ENCODE measurements at regions not wholly inside any gene's neighbourhood (a gene's known extent, or its start where the extent isn't known, plus 50 kb on each side); places are given as distances from the start of the nearest gene placed in this dataset.
"Not testable (repeated sequence)": the region's sequence is repeated elsewhere in the genome, so short reads cannot be mapped to it uniquely, and the experiment has no call there.

DNA sequence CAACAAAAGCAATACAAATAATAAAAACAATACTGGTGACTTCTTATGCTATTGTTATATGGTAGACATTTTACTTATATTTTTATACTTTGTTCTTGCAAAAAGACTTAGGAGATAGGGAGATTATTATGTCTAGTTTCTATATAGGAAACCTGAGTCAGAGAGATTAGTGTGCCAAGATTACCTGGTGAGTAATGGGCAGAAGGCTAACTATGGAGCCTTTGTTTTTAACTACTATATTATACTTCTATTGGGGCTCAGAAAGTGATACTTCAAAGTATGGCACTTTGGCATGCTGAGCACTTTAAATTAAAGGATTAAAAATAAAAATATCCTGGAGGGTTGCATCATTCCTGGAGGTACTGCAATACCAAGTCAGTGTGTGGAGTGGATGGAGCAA is 117.5 kb upstream of the CLINT1 start:
- Histone ChIP-seq H3K4me3 (ENCODE audit: low read depth, low read length, poor library complexity, severe bottlenecking) (no peak overlapping the region), H3K9me3 (ENCODE audit: low read length) (no peaks in the 10 kb centered on the region), H3K9ac (ENCODE audit: low read length) (no peak overlapping the region), H3K36me3 (ENCODE audit: insufficient read depth, low read length) (no peaks in the 10 kb centered on the region), H3K4me1 (ENCODE audit: insufficient read depth, low read length, severe bottlenecking) (no peaks in the 10 kb centered on the region), H3F3A (ENCODE audit: insufficient read depth, low read length) (no peaks in the 10 kb centered on the region), H3K4me2 (ENCODE audit: low read length) (no peak overlapping the region), H3K9me2 (ENCODE audit: low read depth, low read length) (no peaks in the 10 kb centered on the region), H2AFZ (ENCODE audit: low read length) (no peak overlapping the region), H3K27ac (ENCODE audit: low read depth, low read length, poor library complexity, severe bottlenecking) (no peak overlapping the region), H3K79me2 (ENCODE audit: insufficient read depth, low read length) (no peaks in the 10 kb centered on the region), H3K27me3 (ENCODE audit: insufficient read depth, low read length) (no peaks in the 10 kb centered on the region), H4K20me1 (ENCODE audit: insufficient read depth, low read length) (no peaks in the 10 kb centered on the region)
- TF ChIP-seq, protein P1, sequence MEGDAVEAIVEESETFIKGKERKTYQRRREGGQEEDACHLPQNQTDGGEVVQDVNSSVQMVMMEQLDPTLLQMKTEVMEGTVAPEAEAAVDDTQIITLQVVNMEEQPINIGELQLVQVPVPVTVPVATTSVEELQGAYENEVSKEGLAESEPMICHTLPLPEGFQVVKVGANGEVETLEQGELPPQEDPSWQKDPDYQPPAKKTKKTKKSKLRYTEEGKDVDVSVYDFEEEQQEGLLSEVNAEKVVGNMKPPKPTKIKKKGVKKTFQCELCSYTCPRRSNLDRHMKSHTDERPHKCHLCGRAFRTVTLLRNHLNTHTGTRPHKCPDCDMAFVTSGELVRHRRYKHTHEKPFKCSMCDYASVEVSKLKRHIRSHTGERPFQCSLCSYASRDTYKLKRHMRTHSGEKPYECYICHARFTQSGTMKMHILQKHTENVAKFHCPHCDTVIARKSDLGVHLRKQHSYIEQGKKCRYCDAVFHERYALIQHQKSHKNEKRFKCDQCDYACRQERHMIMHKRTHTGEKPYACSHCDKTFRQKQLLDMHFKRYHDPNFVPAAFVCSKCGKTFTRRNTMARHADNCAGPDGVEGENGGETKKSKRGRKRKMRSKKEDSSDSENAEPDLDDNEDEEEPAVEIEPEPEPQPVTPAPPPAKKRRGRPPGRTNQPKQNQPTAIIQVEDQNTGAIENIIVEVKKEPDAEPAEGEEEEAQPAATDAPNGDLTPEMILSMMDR (IDR thresholded peaks at IDR 0.05; ENCODE audit: low read length): no peak
- no peak for TF ChIP-seq EZH2 (IDR thresholded peaks at IDR 0.05; ENCODE audit: borderline replicate concordance, low read length)

DNA sequence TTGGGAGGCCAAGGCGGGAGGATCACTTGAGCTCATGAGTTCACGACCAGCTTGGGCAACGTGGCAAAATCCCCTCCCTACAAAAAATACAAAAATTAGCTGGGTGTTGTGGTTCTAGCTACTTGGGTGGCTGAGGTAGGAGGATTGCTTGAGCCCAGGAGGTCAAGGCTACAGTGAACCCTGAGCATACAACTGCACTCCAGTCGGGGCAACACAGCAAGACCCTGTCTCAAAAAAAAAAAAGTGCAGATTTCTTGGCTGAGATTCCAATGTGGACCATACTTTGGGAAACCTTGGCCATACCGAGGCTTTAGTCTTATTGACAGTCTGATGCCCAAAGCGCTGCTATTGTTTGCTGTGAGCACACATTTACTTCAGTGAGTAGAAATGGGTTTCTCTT is 113.6 kb upstream of the CLINT1 start:
- Histone ChIP-seq H3K4me3 (ENCODE audit: low read depth, low read length, poor library complexity, severe bottlenecking) (no peak overlapping the region), H4K20me1 (ENCODE audit: insufficient read depth, low read length) (no peaks in the 10 kb centered on the region), H3K79me2 (ENCODE audit: insufficient read depth, low read length) (no peaks in the 10 kb centered on the region), H3K9me2 (ENCODE audit: low read depth, low read length) (no peaks in the 10 kb centered on the region), H3K36me3 (ENCODE audit: insufficient read depth, low read length) (no peaks in the 10 kb centered on the region), H2AFZ (ENCODE audit: low read length) (no peak overlapping the region), H3F3A (ENCODE audit: insufficient read depth, low read length) (no peaks in the 10 kb centered on the region), H3K9ac (ENCODE audit: low read length) (no peak overlapping the region), H3K4me2 (ENCODE audit: low read length) (no peak overlapping the region), H3K9me3 (ENCODE audit: low read length) (no peaks in the 10 kb centered on the region), H3K27ac (ENCODE audit: low read depth, low read length, poor library complexity, severe bottlenecking) (no peak overlapping the region), H3K27me3 (ENCODE audit: insufficient read depth, low read length) (no peaks in the 10 kb centered on the region), H3K4me1 (ENCODE audit: insufficient read depth, low read length, severe bottlenecking) (no peaks in the 10 kb centered on the region)
- no peak for TF ChIP-seq EZH2 (IDR thresholded peaks at IDR 0.05; ENCODE audit: borderline replicate concordance, low read length)
- TF ChIP-seq, protein P1 (IDR thresholded peaks at IDR 0.05; ENCODE audit: low read length): no peak

DNA sequence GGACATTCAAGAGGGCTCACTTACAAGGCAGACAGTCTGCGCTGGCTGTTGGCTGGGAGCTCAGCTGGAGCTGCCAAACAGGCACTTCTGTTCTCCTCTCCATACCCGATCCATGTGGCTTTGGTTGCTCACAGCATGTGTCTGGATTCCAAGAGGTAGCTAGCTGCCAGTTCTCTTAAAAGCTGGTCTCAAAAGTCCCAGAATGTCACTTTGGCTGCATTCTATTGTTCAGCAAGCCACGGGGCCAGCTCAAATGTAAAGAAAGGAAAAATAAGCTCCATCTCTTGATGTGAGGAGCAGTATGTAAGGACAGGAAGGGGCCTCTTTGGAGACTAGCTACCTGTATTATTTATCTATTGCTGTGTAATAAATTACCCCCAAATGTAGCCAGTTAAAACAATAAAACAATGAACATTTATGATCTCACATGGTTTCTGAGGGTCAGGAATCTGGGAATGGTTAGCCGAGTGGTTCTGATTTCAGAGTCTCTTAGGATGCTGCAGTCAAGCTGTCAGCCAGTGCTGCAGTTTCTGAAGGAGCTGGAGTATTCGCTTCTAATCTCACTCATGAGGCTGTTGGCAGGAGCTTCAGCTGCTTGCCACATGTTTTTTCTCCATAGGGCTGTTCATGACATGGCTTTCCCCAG is 112.7 kb upstream of the CLINT1 start:
- no peak overlapping the region for H3K9ac ChIP-seq (ENCODE audit: low read length)
- H3K27me3 ChIP-seq (ENCODE audit: insufficient read depth, low read length): no peaks in the 10 kb centered on the region
- no peaks in the 10 kb centered on the region for H3K4me1 ChIP-seq (ENCODE audit: insufficient read depth, low read length, severe bottlenecking)
- no peak overlapping the region for H2AFZ ChIP-seq (ENCODE audit: low read length)
- H3K79me2 ChIP-seq (ENCODE audit: insufficient read depth, low read length): no peaks in the 10 kb centered on the region
- H3K27ac ChIP-seq (ENCODE audit: low read depth, low read length, poor library complexity, severe bottlenecking): no peak overlapping the region
- H4K20me1 ChIP-seq (ENCODE audit: insufficient read depth, low read length): no peaks in the 10 kb centered on the region
- no peaks in the 10 kb centered on the region for H3K36me3 ChIP-seq (ENCODE audit: insufficient read depth, low read length)
- H3F3A ChIP-seq (ENCODE audit: insufficient read depth, low read length): no peaks in the 10 kb centered on the region
- no peak overlapping the region for H3K4me3 ChIP-seq (ENCODE audit: low read depth, low read length, poor library complexity, severe bottlenecking)
- H3K9me2 ChIP-seq (ENCODE audit: low read depth, low read length): no peaks in the 10 kb centered on the region
- H3K9me3 ChIP-seq (ENCODE audit: low read length): no peaks in the 10 kb centered on the region
- no peak for TF ChIP-seq EZH2 (IDR thresholded peaks at IDR 0.05; ENCODE audit: borderline replicate concordance, low read length)
- TF ChIP-seq, protein P1 (IDR thresholded peaks at IDR 0.05; ENCODE audit: low read length): no peak
- no peak overlapping the region for H3K4me2 ChIP-seq (ENCODE audit: low read length)

DNA sequence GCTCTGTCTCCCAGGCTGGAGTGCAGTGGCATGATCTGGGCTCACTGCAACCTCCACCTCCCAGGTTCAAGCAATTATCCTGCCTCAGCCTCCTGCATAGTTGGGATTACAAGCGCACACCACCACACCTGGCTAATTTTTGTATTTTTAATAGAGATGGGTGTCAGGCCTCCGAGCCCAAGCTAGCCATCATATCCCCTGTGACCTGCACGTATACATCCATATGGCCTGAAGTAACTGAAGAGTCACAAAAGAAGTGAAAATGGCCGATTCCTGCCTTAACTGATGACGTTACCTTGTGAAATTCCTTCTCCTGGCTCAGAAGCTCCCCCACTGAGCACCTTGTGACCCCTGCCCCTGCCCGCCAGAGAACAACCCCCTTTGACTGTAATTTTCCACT is 109.6 kb upstream of the CLINT1 start:
- not testable (repeated sequence) for H3K27me3 ChIP-seq (ENCODE audit: insufficient read depth, low read length); H3K4me3 ChIP-seq (ENCODE audit: low read depth, low read length, poor library complexity, severe bottlenecking); H2AFZ ChIP-seq (ENCODE audit: low read length); H3K27ac ChIP-seq (ENCODE audit: low read depth, low read length, poor library complexity, severe bottlenecking); H3F3A ChIP-seq (ENCODE audit: insufficient read depth, low read length); H3K79me2 ChIP-seq (ENCODE audit: insufficient read depth, low read length); H3K4me1 ChIP-seq (ENCODE audit: insufficient read depth, low read length, severe bottlenecking); H3K9ac ChIP-seq (ENCODE audit: low read length); H3K4me2 ChIP-seq (ENCODE audit: low read length); H3K9me3 ChIP-seq (ENCODE audit: low read length); H3K36me3 ChIP-seq (ENCODE audit: insufficient read depth, low read length); H3K9me2 ChIP-seq (ENCODE audit: low read depth, low read length); H4K20me1 ChIP-seq (ENCODE audit: insufficient read depth, low read length)
